ENCODE measurements at regions not wholly inside any gene's neighbourhood (a gene's known extent, or its start where the extent isn't known, plus 50 kb on each side); places are given as distances from the start of the nearest gene placed in this dataset.
A peak's percentile ranks its signal among the peaks of the same experiment; 100 is the strongest.
"Not testable (repeated sequence)": the region's sequence is repeated elsewhere in the genome, so short reads cannot be mapped to it uniquely, and the experiment has no call there.

DNA sequence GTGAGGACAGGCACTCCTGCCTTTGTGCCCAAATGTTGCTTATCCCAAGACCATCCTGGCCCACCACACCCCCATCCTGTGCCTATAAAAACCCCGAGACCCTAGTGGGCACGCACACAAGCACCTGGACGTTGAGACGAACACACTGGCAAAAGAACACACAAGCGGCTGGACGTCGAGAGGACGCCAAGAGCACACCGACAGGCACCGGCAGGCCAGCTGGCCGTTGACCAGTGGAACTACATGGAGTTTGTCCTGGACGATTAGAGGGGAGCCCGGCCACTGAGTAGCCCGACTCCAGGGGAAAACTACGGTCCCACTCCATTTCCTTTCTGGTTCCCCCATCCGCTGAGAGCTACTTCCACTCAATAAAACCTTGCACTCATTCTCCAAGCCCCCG lies 301.7 kb downstream of the PCDH10 start:
- no peak for DNase-seq

DNA sequence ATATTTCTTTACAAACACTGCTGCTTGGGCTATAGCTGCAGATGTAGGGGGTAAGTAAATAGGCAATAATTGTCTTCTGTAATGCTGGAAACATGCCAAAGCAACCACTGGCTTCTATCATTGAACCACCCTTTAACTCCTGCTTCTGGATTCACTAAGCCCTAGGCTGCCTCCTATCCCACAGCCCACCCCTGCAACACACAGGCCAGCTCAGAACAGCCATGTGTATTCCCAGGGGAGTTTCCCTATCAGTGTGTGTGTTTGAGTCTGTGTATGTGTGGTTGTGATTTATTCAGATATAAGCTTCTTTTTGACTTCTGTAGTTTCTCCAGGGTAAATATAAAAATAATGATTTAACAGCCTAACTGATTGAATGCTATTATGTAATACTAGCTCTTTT lies 291.3 kb downstream of the PCDH10 start:
- no peak for DNase-seq

DNA sequence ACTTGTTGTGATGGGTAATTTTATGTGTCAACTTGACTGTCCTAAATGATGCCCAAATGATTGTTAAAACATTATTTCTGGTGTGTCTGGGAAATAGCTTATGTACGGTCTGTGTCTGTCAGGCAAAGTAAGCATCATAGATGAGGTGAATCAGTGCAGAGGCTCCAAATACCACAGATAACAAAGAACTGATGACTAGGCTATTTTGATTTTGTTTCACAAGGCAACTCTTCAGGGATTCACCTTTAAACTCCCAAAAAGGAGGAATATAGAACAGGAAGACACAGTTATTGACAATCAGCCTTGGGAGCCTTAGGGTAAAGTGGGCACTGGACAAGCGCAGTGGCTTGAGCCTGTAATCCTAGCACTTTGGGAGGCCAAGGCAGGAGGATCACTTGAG lies 290.7 kb downstream of the PCDH10 start:
- DNase-seq, result no peak

DNA sequence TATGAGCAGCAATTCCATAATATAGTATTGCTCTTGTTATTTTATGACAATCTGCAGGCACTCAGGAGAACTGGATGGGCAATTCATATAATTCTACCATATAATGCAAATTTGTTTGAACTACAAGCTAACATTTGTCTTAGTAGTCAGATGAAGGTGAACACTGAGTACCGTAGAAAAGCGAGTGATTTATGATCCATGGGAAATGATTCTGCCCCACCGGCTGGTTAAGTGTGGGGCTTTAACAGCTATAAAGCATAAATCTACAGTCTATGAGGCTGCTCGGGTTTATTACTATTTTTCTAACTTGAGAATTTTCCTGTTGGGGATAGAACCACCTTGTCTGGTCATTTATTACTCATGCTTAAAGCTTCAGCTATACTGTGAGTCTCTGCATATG lies 275.5 kb downstream of the PCDH10 start:
- DNase-seq, result no peak

DNA sequence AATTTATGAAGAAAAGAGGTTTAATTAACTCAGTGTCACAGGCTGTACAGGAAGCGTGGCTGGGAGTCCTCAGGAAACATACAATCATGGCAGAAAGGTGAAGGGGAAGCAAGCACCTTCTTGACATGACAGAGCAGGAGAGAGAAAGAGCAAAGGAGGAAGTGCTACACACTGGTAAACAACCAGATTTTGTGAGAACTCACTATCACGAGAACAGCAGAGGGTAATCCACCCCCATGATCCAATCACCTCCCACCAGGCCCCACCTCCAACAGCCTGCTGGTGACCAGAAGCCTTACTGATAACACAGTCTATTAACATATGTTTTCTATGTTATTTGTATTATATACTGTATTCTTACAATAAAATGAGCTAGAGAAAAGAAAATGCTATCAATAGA lies 254.8 kb downstream of the PCDH10 start:
- no peak for DNase-seq

DNA sequence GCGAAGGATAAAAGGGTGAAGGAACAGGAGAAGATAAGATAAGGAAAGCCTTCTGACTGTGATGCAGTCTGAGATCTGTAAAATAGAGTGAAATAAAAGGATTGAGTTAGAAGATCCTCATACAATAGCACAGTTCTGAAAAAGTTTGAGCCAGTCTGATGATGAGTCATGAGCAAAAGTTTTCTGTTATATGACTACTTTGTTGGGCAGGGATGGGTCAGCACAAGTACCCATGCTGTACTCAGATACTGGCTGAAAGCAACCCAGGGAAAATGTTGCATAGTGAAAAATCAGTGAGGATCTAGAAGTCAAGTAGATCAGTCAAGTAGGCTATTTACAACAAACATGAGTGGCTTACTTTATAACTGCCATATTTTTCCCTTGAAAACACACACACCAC lies 253.5 kb downstream of the PCDH10 start:
- no peak for DNase-seq

DNA sequence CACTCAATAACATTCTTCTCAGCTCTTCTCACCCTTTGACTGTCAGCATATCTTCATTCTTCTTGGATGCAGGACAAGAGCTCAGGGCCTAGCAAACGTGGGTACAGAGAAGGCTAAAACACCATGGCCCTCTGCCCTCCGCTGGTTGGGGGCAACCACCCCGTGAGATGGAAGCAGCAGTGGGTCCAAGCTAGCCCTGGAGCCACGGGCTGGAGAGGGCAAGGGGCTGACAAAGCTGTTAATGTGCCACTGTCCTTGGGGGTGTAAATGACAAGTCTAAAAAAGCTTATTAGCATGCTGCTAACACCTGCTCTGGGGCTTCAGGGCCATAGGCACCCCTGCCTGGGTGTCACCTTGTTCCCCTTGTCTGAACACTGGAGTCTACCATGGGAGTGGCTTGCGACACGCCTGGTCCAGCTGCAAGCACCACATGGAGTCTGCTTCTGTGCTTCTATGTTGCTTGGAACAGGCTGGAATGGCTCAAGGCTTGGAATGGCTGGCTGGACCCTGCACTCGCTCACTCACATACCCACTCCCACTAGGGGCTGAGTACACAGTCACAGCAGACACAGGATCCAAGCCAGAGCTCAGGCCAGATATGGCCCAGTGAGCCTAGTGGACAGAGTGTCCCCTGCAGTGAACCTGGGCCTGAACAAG lies 246.0 kb downstream of the PCDH10 start:
- DNase-seq, result no peak

DNA sequence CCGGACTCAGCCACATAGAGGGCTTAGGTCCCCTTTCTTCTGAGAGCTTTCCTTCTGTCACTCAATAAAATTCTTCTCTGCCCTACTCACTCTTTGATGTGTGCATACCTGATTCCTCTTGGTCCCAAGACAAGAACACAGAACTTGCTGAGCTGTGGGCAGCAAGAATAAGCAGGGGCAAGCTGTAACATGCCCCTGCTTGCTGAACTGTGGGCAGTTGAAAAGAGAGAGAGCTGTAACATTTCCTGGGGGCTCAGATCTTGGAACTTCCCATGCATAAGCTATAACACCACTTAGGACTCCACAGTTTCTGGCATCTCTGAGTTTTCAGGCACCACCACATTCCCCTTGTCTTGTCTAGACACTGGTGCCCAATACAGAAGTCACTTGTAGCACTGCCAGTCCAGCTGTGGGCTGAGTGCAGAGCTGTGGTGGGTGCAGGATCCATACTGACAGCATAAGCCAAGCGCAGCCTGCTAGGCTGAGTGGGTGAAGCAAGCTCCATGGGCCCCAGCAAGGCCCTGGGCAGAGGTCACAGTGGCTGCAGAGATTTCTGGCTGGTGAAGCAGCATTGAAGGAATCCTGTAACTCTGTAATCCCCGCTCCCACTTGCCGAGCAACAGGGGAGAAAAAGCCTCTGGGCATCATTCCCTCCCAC lies 241.2 kb downstream of the PCDH10 start:
- DNase-seq, result no peak

DNA sequence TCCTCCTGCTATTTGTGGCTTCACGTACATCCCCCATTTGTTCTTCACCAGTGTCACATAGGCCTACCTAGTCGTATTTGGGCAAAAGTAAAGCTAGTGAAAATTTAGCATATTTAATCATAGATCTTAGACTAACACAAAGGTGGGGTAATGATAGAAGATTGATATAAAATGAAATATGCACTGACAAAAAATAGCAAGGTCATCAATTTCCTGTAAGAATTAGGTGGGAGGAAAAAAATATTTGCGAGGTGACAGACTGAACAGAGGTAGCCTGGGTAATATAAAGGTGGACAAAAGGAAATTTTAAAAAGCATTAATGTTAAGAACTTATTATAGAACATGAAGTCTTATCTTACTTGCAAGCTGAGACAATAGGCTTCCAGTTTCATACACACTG lies 239.9 kb downstream of the PCDH10 start:
- DNase-seq, result no peak

DNA sequence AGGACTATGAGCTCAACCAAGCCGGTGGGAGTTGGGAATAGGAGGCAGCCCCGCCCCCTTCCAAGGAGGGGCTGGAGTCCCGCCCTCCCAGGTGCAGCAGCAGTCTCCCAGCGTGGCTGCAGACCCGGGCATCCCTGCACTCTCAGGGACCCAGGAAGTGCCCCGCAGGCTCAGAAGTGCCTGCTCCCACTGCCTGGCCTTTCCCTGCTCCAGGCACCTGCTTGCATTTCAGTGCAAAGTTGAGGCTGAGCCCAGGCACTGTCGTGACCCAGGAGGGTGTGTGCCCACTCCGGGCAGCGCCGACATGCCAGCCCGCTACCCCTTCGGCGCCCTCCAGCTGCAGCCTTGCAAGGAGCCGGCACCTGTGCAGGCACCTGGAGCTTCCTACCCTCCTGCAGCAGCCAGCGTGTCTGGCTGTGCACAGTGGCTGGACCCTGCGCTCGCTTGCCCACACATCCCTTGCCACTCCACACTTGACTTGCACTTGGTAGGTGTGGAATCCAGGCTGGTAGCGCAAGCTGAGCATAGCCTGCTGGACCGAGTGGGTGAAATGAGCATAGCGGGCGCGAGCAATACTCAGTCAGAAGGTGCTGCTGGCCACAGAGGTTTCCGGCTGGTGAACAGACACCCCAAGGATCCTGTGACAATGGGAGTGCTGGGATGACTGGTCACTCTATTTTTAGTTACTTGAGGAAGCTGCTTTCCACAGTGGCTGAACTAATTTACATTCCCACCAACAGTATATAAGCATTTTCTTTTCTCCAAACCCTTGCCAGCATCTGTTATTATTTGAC lies 236.3 kb downstream of the PCDH10 start:
- no peak for DNase-seq

DNA sequence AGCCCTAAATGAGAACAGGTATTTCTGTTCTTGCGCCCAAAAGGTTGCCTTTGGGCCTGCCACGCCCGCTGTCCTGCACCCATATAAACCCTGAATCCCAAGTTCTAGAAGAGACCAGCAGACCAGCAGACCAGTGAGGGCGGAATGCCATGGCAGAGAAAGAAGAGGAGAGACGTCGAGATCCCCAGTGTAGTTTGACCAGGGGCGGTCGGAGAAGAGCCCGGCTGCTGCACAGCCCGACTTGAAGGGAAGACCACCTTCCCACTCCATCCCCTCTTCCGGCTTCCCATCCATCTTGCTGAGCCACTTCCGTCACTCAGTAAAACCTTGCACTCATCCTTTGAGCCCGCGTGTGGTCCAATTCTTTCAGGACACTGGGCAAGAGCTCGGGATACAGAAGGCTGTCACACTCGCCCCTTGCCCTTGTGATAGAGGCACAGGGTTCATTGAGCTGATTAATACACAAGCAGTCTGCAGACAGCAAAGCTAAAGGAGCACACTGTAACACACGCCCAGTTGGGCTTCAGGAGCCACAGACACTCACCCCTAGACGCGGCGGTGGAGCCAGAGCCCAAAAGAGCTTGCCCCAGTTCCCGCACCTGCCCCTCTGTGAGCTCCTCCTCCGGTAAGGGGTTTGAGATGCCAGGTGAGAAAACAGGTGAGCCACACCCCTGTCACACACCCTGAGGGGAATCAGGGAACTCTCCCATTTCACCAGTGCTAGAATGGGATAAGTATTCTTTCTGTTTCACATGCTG lies 230.8 kb downstream of the PCDH10 start:
- DNase-seq, result no peak

DNA sequence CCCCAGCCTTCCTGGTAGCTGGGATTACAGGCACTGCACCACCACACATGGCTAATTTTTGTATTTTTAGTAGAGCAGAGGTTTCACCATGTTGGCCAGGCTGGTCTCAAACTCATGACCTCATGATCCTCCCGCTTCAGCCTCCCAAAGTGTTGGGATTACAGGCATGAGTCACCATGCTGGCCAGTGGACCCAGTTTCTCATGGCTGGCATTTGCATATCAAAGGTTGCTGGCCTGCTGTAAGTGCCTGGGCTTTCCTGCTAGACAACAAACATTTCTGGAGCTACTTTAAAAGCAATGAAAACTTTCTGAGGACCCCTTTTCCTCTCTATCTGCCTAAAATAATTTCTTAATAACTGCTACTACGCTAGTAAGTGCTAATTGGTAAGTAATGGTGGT lies 228.2 kb downstream of the PCDH10 start:
- no peak for DNase-seq

DNA sequence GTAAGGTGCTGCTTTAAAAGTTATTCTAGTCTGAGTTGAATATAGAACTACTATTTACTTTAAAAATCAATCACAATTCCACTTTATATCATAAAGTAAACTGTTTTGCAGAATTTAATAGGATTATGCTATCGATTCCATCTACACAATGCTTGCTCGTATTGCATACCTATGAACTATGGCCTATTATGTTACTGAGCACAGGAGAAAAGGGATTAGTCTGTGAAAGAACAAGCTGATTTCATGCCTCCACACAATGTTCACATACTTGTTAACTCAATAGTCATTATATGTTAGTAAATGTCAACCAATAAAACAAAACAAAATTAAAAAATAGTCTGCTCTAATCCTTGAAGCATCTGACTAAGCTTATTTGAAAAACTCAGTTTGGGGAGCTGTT lies 223.6 kb downstream of the PCDH10 start:
- DNase-seq, result no peak

DNA sequence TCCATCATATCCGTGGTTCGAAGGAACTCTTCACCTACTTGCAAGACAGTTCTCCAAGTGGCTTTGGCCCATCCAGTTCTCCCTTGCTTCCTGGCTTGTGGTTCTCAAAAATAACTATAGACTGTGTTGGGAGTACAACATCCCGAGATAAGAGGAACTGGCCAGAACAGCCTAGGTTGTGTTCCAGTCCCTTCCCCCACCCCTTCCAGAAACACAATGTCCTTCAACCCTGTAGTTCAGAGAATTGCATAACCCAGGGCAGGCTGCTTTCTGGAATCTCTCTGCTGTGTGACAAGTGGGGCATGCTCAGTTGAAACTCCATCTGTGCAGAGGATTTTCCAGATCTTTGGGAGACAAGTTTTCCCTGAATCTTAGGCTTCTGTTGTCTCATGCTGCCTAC lies 206.5 kb downstream of the PCDH10 start:
- DNase-seq, result no peak

DNA sequence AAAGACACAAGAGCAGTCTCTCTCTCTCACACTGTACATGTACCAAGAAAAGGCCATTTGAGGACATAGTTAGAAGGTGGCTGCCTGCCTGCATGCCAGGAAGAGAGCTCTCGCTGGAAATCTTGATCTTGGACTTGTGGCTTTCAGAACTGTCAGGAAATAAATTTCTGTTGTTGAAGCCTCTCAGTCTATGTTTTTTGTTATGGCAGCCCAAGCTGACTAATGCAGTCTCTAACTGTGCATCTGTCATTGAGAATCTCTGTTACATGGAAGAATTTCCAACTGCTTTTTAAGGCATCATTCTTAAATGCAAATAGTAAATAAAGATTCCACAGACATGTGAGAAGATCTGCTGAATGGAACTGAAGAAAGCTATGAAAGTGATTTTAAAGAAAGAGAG lies 198.3 kb downstream of the PCDH10 start:
- no peak for DNase-seq

DNA sequence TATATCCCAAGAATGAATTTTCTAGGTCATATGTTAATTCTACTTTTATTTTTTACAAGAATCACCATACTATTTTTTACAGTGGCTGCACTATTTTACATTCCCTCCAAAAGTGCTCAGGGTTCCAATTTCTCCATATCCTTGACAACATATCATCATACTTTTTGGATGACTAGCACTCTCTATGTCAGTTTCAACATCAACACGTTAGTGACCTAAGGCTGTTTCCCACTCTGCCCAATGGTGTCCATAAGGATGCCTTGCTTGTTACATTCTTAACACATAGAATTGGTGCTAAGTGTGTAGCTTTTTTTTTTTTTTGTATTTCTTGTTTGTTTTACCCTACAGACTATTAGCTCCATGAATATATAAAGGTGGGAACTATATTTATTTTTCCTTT lies 175.4 kb downstream of the PCDH10 start:
- DNase-seq, result no peak

DNA sequence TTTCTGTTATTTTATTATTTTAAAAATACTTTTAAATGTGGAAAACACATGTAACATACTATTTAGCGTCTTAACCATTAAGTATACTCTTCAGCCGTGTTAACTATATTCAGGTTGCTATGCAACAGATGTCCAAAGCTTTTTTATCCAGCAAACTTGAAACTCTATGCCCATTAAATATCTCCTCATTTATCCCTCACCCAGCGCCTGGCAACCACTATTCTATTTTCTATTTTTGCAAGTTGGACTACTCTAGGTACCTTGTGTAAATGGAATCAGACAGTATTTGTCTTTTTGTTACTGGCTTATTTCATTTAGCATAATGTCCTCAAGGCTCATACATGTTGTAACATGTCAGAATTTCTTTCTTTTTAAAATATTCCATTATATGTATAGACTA lies 174.6 kb downstream of the PCDH10 start:
- no peak for DNase-seq

DNA sequence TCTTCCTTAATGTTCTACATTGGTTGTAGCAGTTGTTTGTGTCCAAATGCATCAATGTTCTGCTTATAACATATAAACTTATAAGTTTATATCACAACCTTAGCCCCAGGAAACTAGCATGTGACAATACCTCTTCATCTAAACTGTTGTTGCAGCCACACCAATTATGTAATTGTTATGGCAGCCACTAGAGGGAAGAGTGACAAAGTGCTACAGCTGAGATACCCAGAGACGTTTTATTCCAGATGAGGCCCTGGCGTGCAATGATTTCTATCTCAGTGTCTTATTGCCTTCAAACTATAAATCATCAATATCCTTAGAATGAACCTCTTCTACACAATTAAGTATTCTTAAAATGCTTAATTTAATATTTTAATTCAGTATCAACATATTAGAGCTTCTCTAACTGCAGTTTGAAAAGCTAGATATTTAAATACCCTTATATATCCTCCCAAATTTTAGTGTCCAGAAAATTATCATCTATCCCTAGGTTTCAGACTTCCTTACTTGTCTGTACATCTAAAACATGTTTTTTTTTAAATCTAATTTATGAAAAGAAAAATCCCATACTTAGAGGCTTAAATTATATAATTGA lies 171.6 kb downstream of the PCDH10 start:
- peak in 1 of 2 experiments; percentile 46 for DNase-seq

DNA sequence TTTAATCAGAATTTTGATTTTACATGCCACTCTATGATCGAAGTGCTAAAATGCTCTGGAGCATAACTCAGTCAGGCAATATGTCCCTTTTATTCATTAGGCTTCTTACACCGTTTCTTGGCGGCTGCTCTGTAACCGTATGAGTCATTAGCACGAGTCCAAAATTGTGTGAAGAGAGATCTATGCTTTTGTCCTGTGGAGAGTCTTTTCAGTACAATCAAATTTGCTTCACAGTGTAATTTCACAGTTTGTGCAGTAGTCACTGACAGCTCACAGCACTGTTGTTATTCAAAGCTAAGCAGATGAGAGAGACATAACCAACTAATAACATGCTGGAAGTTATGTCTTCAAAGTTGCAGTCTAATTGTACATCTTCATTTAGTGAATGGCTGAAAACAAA lies 167.8 kb downstream of the PCDH10 start:
- DNase-seq, result peak in 1 of 2 experiments; percentile 59

DNA sequence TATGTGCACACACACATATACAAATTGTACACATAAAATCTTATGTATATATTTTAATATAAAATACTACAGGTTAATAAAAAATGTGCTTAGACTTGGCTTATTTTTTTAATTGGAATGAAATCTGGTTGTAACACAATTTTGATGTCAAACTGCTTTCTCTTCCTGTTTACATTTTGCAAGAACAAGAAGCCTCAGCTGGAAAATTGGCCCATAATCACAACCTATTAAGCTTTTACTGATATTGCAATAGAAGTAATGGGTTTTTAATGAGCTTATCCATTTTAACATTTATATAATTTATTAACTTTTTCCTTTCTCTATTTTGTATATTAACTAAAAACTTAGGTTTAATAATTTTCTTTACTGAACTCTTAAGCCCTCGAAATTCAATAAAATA lies 165.9 kb downstream of the PCDH10 start:
- DNase-seq, result no peak

DNA sequence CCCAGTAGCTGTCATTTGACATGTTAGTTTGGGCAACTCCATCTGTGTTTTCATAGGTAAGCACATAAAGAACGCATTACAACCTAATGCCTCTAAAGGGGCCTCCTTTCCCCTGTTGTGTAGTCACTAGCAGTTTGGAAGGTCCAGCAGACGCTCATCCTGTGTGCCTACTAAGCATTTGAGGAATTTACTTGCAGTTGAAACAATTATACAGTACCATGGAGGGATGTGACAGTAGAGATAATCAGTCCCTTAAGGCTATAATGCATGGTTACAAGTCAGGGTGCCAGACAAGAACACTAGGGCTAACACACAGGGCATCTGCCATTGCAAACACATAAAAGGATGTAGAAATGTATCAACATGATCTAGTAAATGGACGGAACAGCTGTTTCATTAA lies 138.3 kb downstream of the PCDH10 start:
- DNase-seq, result no peak

DNA sequence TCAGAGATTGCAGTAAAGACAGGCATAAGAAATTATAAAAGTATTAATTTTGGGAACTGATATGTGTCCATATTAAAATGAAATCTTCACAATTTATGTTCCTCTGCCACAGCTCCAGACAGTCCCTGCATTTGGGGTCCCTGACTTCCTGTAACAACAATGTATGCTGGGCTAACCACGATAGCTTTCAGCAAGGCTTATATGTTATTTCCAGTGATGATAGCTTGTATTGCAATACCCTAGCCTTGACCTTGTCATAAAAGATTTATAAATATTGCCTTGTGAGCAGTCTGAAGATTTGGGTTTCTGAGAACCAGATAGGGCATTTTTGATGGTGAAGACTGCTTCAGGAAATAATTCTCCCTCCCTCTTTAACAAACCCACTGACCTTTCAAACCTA lies 129.5 kb downstream of the PCDH10 start:
- no peak for DNase-seq

DNA sequence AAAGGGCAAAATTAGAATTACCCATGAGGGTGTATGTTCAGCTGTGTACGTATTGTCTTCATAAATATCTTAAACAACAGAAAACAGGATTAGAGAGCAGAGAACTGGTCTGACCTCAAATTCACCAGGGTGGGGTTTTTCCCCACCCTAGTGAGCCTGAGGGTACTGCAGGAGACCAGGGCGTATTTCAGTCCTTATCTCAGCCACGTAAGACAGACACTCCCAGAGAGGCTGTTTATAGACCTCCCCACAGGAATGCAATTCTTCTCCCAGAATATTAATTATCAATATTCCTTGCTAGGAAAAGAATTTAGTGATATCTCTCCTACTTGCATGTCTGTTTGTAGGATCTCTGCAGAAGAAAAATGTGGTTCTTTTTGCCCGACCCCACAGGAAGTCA lies 128.8 kb downstream of the PCDH10 start:
- DNase-seq, result not testable (repeated sequence)
